ENCODE measurements at regions not wholly inside any gene's neighbourhood (a gene's known extent, or its start where the extent isn't known, plus 50 kb on each side); places are given as distances from the start of the nearest gene placed in this dataset.
"Not testable (repeated sequence)": the region's sequence is repeated elsewhere in the genome, so short reads cannot be mapped to it uniquely, and the experiment has no call there.

DNA sequence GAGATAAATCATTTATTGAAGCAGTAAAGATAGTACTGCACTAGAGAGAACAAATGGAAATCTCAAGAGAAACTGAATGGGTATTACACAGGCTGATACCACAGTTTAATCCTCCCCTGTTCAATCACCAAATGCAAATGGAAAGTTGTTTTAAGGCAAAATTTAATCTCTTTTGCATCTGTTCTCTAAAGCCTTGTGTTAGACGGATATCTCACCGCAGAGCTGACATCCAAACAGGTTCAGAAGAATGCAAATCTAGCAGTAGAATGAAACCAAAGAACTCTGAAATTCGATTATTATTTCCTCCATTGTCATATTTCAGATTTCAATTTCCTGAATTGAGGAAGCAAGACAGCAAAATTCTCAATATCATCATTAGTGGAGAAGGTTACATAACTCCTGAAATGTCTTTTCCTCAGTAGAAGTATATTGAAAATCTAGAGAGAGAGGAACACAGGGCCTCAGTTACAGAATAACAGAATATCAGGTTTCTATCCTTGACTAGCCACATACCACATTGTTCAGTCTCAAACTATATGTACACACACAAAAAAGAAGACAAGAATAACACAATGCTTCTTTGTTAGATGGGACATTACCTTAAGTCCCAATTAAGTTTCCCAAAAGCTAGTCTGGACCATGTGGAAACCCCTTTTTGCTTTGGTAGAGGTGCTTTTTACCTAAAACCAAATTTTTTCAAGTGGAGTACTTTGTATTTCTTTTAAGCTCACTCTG lies 94.1 kb upstream of the BANK1 start:
- Histone ChIP-seq H3K27ac (no peak overlapping the region), H3K4me3 (no peak overlapping the region), H3K27me3 (no peaks in the 10 kb centered on the region), H3K9me3 (no peaks in the 10 kb centered on the region), H3K36me3 (no peaks in the 10 kb centered on the region), H3K4me1 (no peaks in the 10 kb centered on the region)
- no peak for DNase-seq
- intact Hi-C loops (cut with DNase I; ENCODE audit: low total_unique reads) = no loop called here
- WGBS, 5 donors = 77 to 86% (median 83%) methylated on average over 3 of the region's 3 CpGs
- TF ChIP-seq EP300 (IDR thresholded peaks at IDR 0.05) (no peak), POLR2A (IDR thresholded peaks at IDR 0.05) (no peak), POLR2AphosphoS5 (IDR thresholded peaks at IDR 0.05) (no peak), CTCF (IDR thresholded peaks at IDR 0.05) (no peak)

DNA sequence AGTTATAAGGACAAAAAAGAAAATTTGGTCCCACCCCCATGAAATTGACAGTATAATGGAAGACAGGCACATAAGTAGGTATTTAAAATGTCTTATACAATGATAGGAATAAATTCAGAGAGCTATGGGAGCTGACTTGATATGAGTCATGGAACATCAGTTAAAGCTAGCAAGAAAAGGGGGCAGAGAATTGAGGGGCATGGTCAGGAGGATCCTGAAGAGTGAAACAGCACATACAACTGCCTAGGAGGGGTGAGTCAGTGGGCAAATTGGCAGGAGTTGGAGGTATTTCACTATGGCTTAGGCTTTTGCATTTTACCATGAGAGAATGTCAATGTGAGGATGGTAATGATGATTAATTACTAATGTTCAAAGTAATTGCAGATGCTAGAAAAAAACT lies 95.4 kb upstream of the BANK1 start:
- H3K4me1 ChIP-seq = no peaks in the 10 kb centered on the region
- H3K4me3 ChIP-seq = no peak overlapping the region
- H3K27me3 ChIP-seq = no peaks in the 10 kb centered on the region
- intact Hi-C loops (cut with DNase I; ENCODE audit: low total_unique reads) = no loop called here
- no peaks in the 10 kb centered on the region for H3K9me3 ChIP-seq
- no peak overlapping the region for H3K27ac ChIP-seq
- DNase-seq = no peak
- H3K36me3 ChIP-seq = no peaks in the 10 kb centered on the region
- TF ChIP-seq EP300 (IDR thresholded peaks at IDR 0.05) = no peak
- TF ChIP-seq POLR2A (IDR thresholded peaks at IDR 0.05) = no peak
- TF ChIP-seq POLR2AphosphoS5 (IDR thresholded peaks at IDR 0.05) = no peak
- no peak for TF ChIP-seq CTCF (IDR thresholded peaks at IDR 0.05)

DNA sequence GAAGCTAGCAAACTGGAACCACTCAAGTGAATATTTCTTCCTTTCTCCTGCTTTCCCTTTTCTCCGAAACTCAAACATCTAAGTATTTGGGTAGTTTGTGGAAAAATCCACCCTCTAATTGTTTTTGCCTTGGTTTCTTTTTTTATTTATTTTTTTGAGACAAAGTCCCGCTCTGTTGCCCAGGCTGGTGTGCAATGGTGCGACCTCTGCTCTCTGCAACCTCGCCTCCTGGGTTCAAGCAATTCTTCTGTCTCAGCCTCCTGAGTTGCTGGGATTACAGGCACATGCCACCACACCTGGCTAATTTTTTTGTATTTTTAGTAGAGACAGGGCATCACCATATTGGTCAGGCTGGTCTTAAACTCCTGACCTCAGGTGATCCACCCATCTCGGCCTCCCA lies 96.1 kb upstream of the BANK1 start:
- 83 to 92% (median 90%) methylated on average over 5 of the region's 5 CpGs for WGBS, 5 donors
- H3K27me3 ChIP-seq; H3K9me3 ChIP-seq; H3K36me3 ChIP-seq; intact Hi-C loops (cut with DNase I; ENCODE audit: low total_unique reads); H3K4me1 ChIP-seq; DNase-seq; H3K4me3 ChIP-seq; H3K27ac ChIP-seq: not testable (repeated sequence)

DNA sequence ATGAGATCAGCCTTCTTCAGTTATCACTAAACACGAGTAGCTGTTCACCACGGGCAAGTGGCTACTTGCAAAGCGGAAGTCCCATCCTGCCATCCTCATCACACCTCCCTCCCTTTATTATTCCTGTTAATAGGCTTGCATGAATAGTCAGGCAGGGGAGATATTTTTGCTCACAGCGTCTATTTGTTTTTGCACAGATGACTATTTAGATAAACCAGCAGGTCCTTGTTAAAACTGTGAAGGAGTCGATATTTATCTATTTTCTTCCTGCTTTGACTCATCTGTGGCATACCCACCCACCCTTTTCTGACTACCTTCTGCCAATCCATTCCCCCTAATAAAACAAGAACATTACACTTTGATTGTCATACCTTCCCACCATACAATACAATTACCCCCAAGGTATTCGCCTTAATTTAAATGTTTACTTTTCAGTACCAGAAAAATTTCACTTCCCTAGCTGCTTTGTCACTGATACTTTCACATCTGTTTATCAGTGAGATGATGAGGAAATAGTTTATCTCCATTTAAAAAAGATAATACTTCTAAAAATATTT lies 96.6 kb upstream of the BANK1 start:
- Histone ChIP-seq H3K36me3 (no peaks in the 10 kb centered on the region), H3K27ac (no peak overlapping the region), H3K4me3 (no peak overlapping the region), H3K4me1 (no peaks in the 10 kb centered on the region), H3K9me3 (no peaks in the 10 kb centered on the region), H3K27me3 (no peaks in the 10 kb centered on the region)
- TF ChIP-seq POLR2A (IDR thresholded peaks at IDR 0.05) (no peak), CTCF (IDR thresholded peaks at IDR 0.05) (no peak), EP300 (IDR thresholded peaks at IDR 0.05) (no peak), POLR2AphosphoS5 (IDR thresholded peaks at IDR 0.05) (no peak)
- no peak for DNase-seq
- WGBS, 5 donors = 27 to 49% (median 45%) methylated on average over 6 of the region's 6 CpGs
- intact Hi-C loops (cut with DNase I; ENCODE audit: low total_unique reads) = no loop called here

GRCh38 chr4:101689220-101689619 lies 101.3 kb upstream of the BANK1 start:
- WGBS, 5 donors = 50 to 79% (median 64%) methylated on average over 1 of the region's 1 CpG
- Histone ChIP-seq H3K4me3 (no peak overlapping the region), H3K9me3 (no peaks in the 10 kb centered on the region), H3K27me3 (no peaks in the 10 kb centered on the region), H3K4me1 (no peaks in the 10 kb centered on the region), H3K36me3 (no peaks in the 10 kb centered on the region), H3K27ac (no peak overlapping the region)
- intact Hi-C loops (cut with DNase I; ENCODE audit: low total_unique reads) = no loop called here
- no peak for DNase-seq
- no peak for TF ChIP-seq POLR2AphosphoS5 (IDR thresholded peaks at IDR 0.05)
- TF ChIP-seq CTCF (IDR thresholded peaks at IDR 0.05) = no peak
- TF ChIP-seq EP300 (IDR thresholded peaks at IDR 0.05) = no peak
- no peak for TF ChIP-seq POLR2A (IDR thresholded peaks at IDR 0.05)
